GM23338 (cell line): ENCODE measurements at regions not wholly inside any gene's neighbourhood (a gene's known extent, or its start where the extent isn't known, plus 50 kb on each side); places are given as distances from the start of the nearest gene placed in this dataset.

ENCODE experiments used
- ATAC-seq: fragments of 200-7000 bp; cut with Tn5 transposase; 3 replicates; pipeline ENCODE4 v1.9.1; 2020
- DNase-seq: peaks from one replicate; pipeline ENCODE4 v3.0.0-alpha.2; 2015; ENCODE audit warnings: low spot score
- H2AFZ ChIP-seq: fragments of 200-600 bp; sonication (generic); 2 replicates; pipeline ENCODE4 v1.8.0; 2016; ENCODE audit warnings: antibody characterized with exemption, mild to moderate bottlenecking, moderate library complexity
- H3F3A ChIP-seq: fragments of 200-600 bp; sonication (generic); replicated peaks from 2 replicates; pipeline ENCODE4 v1.8.0; 2017; ENCODE audit warnings: antibody characterized with exemption, mixed run types, low read depth
- H3K27ac ChIP-seq: fragments of 200-600 bp; sonication (generic); 2 replicates; pipeline ENCODE4 v1.6.1; 2016; ENCODE audit warnings: low read depth
- H3K27me3 ChIP-seq: fragments of 200-600 bp; sonication (generic); 2 replicates; pipeline ENCODE4 v1.8.0; 2016; ENCODE audit warnings: mild to moderate bottlenecking, mixed run types, moderate library complexity; ENCODE audit not compliant: insufficient read depth
- H3K36me3 ChIP-seq: fragments of 200-600 bp; sonication (generic); 2 replicates; pipeline ENCODE4 v1.8.0; 2016; ENCODE audit warnings: mild to moderate bottlenecking; ENCODE audit not compliant: insufficient read depth
- H3K4me1 ChIP-seq: fragments of 200-600 bp; sonication (generic); 2 replicates; pipeline ENCODE4 v1.8.0; 2016; ENCODE audit warnings: mild to moderate bottlenecking, moderate library complexity; ENCODE audit not compliant: insufficient read depth
- H3K4me2 ChIP-seq: fragments of 200-600 bp; sonication (generic); 2 replicates; pipeline ENCODE4 v1.7.1; 2017; ENCODE audit warnings: mixed run types
- H3K4me3 ChIP-seq: fragments of 200-600 bp; sonication (generic); 2 replicates; pipeline ENCODE4 v1.6.1; 2016; ENCODE audit warnings: mixed run types
- H3K79me2 ChIP-seq: fragments of 200-600 bp; sonication (generic); replicated peaks from 2 replicates; pipeline ENCODE4 v1.8.0; 2017; ENCODE audit warnings: mild to moderate bottlenecking; ENCODE audit not compliant: insufficient read depth
- H3K9me2 ChIP-seq: fragments of 200-600 bp; sonication (generic); 2 replicates; pipeline ENCODE4 v1.8.0; 2017; ENCODE audit not compliant: insufficient read depth
- H4K20me1 ChIP-seq: fragments of 200-600 bp; sonication (generic); replicated peaks from 2 replicates; pipeline ENCODE4 v1.8.0; 2017; ENCODE audit warnings: mild to moderate bottlenecking; ENCODE audit not compliant: insufficient read depth
- H3K27ac Mint-ChIP-seq: 2 replicates; pipeline ENCODE4 v1.8.0; 2020; ENCODE audit warnings: inconsistent platforms, mild to moderate bottlenecking, moderate library complexity, mixed read lengths
- H3K27me3 Mint-ChIP-seq: 3 replicates; pipeline ENCODE4 v1.8.0; 2022; ENCODE audit warnings: low read depth, mild to moderate bottlenecking, moderate library complexity, mixed read lengths, inconsistent platforms; ENCODE audit not compliant: insufficient read depth, poor library complexity
- H3K36me3 Mint-ChIP-seq: 3 replicates; pipeline ENCODE4 v1.8.0; 2021; ENCODE audit warnings: low read depth, mild to moderate bottlenecking, inconsistent platforms, moderate library complexity, mixed read lengths
- H3K4me1 Mint-ChIP-seq: 3 replicates; pipeline ENCODE4 v1.8.0; 2020; ENCODE audit warnings: mild to moderate bottlenecking, inconsistent platforms, mixed read lengths
- H3K4me3 Mint-ChIP-seq: 3 replicates; pipeline ENCODE4 v1.8.0; 2021; ENCODE audit warnings: moderate library complexity, mild to moderate bottlenecking, inconsistent platforms, mixed read lengths
- H3K9me3 Mint-ChIP-seq: 3 replicates; pipeline ENCODE4 v1.8.0; 2020; ENCODE audit warnings: moderate library complexity, mild to moderate bottlenecking, inconsistent platforms, mixed read lengths
- CREB1 ChIP-seq: fragments of 250-450 bp; sonication (Bioruptor Pico); IDR thresholded peaks from 2 replicates; pipeline ENCODE4 v1.5.0; 2020; ENCODE audit warnings: low read depth, mild to moderate bottlenecking, moderate library complexity
- EZH2 ChIP-seq: fragments of 200-600 bp; sonication (generic); IDR thresholded peaks from one replicate; pipeline ENCODE4 v1.8.0; 2017; ENCODE audit warnings: antibody characterized with exemption, mild to moderate bottlenecking, low read depth; ENCODE audit not compliant: unreplicated experiment
- EZH2phosphoT487 ChIP-seq: fragments of 200-600 bp; sonication (generic); IDR thresholded peaks from one replicate; pipeline ENCODE4 v1.8.1; 2018; ENCODE audit warnings: antibody characterized with exemption; ENCODE audit not compliant: unreplicated experiment
- JUNB ChIP-seq: IDR thresholded peaks from one replicate; pipeline ENCODE4 v1.6.1; 2016; ENCODE audit warnings: antibody characterized with exemption; ENCODE audit not compliant: unreplicated experiment
- POLR2AphosphoS5 ChIP-seq: IDR thresholded peaks from 2 replicates; pipeline ENCODE4 v1.6.1; 2016; ENCODE audit warnings: antibody characterized with exemption, low read depth
- REST ChIP-seq: IDR thresholded peaks from one replicate; pipeline ENCODE4 v1.6.1; 2018; ENCODE audit warnings: antibody characterized with exemption; ENCODE audit not compliant: unreplicated experiment
- STAT1 ChIP-seq: IDR thresholded peaks from one replicate; pipeline ENCODE4 v1.6.1; 2016; ENCODE audit warnings: antibody characterized with exemption; ENCODE audit not compliant: unreplicated experiment
- ZNF114 ChIP-seq: fragments of 250-450 bp; sonication (Bioruptor Pico); IDR thresholded peaks from 2 replicates; pipeline ENCODE4 v1.5.0; 2020; ENCODE audit warnings: mild to moderate bottlenecking, moderate library complexity
- ZNF331 ChIP-seq: fragments of 250-450 bp; sonication (Bioruptor Pico); IDR thresholded peaks from 2 replicates; pipeline ENCODE4 v1.5.0; 2020; ENCODE audit warnings: low read depth, mild to moderate bottlenecking, moderate library complexity
- TF ChIP-seq, protein P1 (sequence below): IDR thresholded peaks from 2 replicates; pipeline ENCODE4 v1.6.1; 2016; ENCODE audit warnings: antibody characterized with exemption
- TF ChIP-seq, protein P2 (sequence below), 2 experiments: fragments of 200-600 bp in 1 of 2; sonication (generic) in 1 of 2; conservative IDR thresholded peaks; 2 replicates each; pipeline versions ENCODE4 v1.5.1 to v1.6.1; 2016 to 2017; ENCODE audit warnings: antibody characterized with exemption in 2 of 2, low read depth in 2 of 2, mild to moderate bottlenecking in 2 of 2, moderate library complexity in 1 of 2

DNA sequence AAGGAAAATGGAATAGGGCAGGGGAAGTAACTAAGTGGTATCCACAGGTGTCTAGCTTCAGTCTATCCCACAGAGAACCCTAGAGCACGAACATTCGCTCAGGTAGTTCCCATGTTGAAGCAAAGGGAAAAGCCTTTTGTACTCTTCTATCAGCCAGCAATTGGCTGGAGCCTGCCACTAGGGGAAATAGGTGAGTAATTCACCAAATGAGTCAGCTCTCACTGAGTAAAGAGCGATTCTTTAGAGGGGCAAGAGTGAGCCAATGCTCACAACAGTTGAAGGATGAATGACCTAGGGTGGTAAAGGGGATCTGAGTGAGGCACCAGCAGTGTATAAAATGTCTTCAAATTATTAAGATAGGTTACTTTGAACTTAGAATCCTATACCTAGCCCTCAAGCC, 94.1 kb upstream of the ZNF800 start:
- Mint-ChIP-seq H3K27me3 (peaks cover under 1% of the 10 kb centered on the region), H3K4me3 (no peak overlapping the region), H3K4me1 (no peaks in the 10 kb centered on the region), H3K36me3 (no peaks in the 10 kb centered on the region), H3K27ac (no peak overlapping the region), H3K9me3 (no peaks in the 10 kb centered on the region; the same call in 2 of the 3 replicates)
- H3K27me3 ChIP-seq, result no peaks in the 10 kb centered on the region
- H3K4me2 ChIP-seq, result no peak overlapping the region
- DNase-seq, result peak; percentile 47
- no peak overlapping the region for H3K4me3 ChIP-seq
- H3K4me1 ChIP-seq, result no peaks in the 10 kb centered on the region
- ATAC-seq, result peak; percentile 61
- no peak overlapping the region for H3K27ac ChIP-seq
- no peaks in the 10 kb centered on the region for H3K79me2 ChIP-seq
- TF ChIP-seq, protein P1, sequence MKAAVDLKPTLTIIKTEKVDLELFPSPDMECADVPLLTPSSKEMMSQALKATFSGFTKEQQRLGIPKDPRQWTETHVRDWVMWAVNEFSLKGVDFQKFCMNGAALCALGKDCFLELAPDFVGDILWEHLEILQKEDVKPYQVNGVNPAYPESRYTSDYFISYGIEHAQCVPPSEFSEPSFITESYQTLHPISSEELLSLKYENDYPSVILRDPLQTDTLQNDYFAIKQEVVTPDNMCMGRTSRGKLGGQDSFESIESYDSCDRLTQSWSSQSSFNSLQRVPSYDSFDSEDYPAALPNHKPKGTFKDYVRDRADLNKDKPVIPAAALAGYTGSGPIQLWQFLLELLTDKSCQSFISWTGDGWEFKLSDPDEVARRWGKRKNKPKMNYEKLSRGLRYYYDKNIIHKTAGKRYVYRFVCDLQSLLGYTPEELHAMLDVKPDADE, result no peak
- no peak for TF ChIP-seq ZNF114
- TF ChIP-seq ZNF331 (CRISPR knock-in tag), result no peak
- TF ChIP-seq POLR2AphosphoS5, result no peak
- no peak for TF ChIP-seq JUNB
- no peak for TF ChIP-seq EZH2phosphoT487
- TF ChIP-seq STAT1, result no peak
- TF ChIP-seq, protein P2, sequence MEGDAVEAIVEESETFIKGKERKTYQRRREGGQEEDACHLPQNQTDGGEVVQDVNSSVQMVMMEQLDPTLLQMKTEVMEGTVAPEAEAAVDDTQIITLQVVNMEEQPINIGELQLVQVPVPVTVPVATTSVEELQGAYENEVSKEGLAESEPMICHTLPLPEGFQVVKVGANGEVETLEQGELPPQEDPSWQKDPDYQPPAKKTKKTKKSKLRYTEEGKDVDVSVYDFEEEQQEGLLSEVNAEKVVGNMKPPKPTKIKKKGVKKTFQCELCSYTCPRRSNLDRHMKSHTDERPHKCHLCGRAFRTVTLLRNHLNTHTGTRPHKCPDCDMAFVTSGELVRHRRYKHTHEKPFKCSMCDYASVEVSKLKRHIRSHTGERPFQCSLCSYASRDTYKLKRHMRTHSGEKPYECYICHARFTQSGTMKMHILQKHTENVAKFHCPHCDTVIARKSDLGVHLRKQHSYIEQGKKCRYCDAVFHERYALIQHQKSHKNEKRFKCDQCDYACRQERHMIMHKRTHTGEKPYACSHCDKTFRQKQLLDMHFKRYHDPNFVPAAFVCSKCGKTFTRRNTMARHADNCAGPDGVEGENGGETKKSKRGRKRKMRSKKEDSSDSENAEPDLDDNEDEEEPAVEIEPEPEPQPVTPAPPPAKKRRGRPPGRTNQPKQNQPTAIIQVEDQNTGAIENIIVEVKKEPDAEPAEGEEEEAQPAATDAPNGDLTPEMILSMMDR (conservative IDR thresholded peaks at IDR 0.05; ENCODE audit: low read depth in 2 of 2), result peak in 1 of 2 experiments; percentile 27; a peak in 3 of 4 replicates
- no peaks in the 10 kb centered on the region for H3K9me2 ChIP-seq
- no peaks in the 10 kb centered on the region for H3F3A ChIP-seq
- H3K36me3 ChIP-seq, result no peaks in the 10 kb centered on the region
- no peak overlapping the region for H2AFZ ChIP-seq
- no peaks in the 10 kb centered on the region for H4K20me1 ChIP-seq

DNA sequence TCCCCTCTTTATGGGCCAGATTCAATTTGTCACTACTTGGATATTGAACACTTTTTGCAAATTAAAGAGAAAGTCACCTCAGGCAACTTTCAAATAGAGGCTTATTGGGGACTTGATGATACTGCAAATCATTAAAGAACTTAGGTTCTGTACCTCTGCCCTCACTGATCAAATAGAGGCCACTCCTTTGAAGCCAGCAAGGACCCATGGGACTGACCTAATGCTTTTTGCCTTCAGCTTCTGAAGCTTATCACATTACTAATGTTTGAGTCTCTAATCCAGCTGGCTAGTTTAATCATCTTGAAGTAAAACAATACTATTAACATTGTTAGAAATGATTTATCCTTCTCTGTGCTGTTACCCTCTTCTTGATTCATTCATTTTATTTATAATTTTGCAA, 93.0 kb upstream of the ZNF800 start:
- Histone ChIP-seq H3K9me2 (no peaks in the 10 kb centered on the region), H3K36me3 (no peaks in the 10 kb centered on the region), H3K4me1 (no peaks in the 10 kb centered on the region), H3K79me2 (no peaks in the 10 kb centered on the region), H3K27ac (no peak overlapping the region), H2AFZ (no peak overlapping the region), H3K4me2 (no peak overlapping the region), H3F3A (no peaks in the 10 kb centered on the region), H4K20me1 (no peaks in the 10 kb centered on the region), H3K27me3 (no peaks in the 10 kb centered on the region), H3K4me3 (no peak overlapping the region)
- no peaks in the 10 kb centered on the region for H3K4me1 Mint-ChIP-seq
- ATAC-seq (no peak), DNase-seq (no peak)
- no peaks in the 10 kb centered on the region; the same call in 2 of the 3 replicates for H3K9me3 Mint-ChIP-seq
- H3K27ac Mint-ChIP-seq, result no peak overlapping the region
- no peaks in the 10 kb centered on the region for H3K27me3 Mint-ChIP-seq
- H3K36me3 Mint-ChIP-seq, result no peaks in the 10 kb centered on the region
- H3K4me3 Mint-ChIP-seq, result no peak overlapping the region
- TF ChIP-seq ZNF331 (CRISPR knock-in tag) (no peak), ZNF114 (no peak), STAT1 (no peak), EZH2phosphoT487 (no peak), CREB1 (no peak), POLR2AphosphoS5 (no peak), EZH2 (no peak), REST (no peak)
- TF ChIP-seq, protein P2 (conservative IDR thresholded peaks at IDR 0.05; ENCODE audit: low read depth in 2 of 2), result no peak
